ENCODE measurements at regions not wholly inside any gene's neighbourhood (a gene's known extent, or its start where the extent isn't known, plus 50 kb on each side); places are given as distances from the start of the nearest gene placed in this dataset.

- no peak for DNase-seq
These were observed 179.1 kb upstream of the FAT4 start for GRCh38 chr4:125135652-125136051.

DNA sequence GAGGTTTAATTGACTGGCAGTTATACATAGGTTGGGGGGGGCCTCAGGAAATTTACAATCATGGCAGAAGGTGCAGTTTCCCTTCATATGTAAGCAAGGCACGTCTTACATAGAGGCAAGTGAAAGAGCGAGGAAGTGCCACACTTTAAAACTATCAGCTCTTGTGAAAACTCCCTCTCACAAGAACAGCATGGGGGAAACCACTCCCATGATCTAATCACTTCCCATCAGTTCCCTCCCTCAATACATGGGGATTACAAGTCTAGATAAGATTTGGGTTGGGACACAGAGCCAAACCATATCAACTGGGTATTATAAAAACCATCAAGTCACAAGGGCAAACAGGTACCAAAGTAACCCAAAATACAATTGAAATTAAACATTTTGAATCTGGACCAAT is 182.0 kb upstream of the FAT4 start:
- DNase-seq, result no peak

DNA sequence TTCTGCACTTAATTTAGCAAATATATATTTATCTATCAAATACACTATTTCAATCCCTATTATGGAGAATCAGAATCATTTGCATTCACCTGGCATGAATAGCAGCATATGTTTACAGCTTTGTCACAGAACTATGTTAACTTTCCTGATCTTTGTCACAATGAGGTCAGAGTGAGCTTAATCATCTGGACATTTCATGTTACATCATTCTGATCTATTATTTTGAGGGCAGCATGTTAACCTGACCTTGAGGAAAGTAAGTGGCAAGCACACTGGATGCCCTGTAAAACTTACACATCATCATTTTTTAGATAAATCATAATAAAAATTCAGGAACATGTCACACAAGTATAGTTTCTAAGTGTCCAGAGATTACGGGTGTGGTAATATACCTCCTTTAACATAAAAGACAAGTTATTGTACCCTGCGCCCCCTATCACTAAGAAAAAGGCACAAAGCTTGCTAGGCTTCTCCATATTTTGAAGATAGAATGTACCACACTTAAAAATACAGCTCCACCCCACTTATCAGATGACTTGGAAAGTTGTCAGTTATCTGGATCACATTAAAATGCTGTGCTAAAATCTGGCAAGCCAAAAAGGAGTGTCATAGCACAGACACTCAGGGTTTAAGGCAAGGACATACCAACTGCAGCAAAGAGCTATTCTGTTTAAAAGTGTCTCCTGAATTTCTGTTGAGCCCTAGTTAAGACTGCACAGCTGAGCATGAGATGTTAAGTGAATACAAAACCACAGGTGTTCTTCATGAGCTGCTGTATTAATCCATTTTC is 182.7 kb upstream of the FAT4 start:
- DNase-seq, result no peak

GRCh38 chr4:125125276-125125675 is 189.5 kb upstream of the FAT4 start:
- DNase-seq, result no peak

GRCh38 chr4:125123570-125124109 is 191.1 kb upstream of the FAT4 start:
- DNase-seq, result no peak

- DNase-seq, result no peak
These were observed 193.2 kb upstream of the FAT4 start for GRCh38 chr4:125121581-125121980.

- peak; percentile 4 for DNase-seq
These were observed 198.3 kb upstream of the FAT4 start for GRCh38 chr4:125116431-125116830.

DNA sequence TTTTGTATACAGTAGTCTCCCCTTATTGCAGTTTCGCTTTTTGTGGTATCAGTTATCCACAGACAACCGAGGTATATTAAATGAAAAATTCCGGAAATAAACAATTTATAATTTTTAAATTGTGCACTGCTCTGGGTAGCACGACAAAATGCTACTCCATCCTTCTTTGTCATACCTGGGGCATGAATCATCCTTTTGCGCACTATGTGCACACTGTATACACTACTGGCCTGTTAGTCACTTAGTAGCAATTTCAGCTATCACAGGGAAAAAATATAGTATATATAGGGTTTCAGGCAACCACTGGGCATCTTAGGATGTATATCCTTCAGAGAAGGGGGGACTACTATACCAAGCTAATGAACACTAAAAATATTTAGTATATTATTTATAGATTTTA is 198.8 kb upstream of the FAT4 start:
- peak; percentile 74 for DNase-seq

DNA sequence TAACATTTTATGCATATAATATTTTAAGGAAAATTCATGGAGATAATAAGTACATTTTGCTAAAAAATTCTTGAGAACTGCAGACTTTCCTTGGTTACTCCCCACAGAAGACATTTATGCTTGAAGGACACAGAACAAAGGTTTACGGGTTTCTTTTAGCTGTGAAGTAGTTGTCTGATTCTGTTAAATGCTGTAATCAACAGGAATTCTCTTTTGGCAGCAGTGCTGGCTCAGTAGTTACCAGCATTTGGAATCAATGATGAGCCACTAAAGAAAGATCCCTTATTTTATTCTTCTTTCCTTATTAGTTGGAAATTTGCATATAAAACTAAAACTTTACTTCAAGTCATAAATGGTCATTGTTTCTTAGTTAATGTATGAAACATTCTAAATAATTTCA is 199.3 kb upstream of the FAT4 start:
- peak; percentile 3 for DNase-seq

GRCh38 chr4:125112536-125112935 is 202.2 kb upstream of the FAT4 start:
- no peak for DNase-seq

DNA sequence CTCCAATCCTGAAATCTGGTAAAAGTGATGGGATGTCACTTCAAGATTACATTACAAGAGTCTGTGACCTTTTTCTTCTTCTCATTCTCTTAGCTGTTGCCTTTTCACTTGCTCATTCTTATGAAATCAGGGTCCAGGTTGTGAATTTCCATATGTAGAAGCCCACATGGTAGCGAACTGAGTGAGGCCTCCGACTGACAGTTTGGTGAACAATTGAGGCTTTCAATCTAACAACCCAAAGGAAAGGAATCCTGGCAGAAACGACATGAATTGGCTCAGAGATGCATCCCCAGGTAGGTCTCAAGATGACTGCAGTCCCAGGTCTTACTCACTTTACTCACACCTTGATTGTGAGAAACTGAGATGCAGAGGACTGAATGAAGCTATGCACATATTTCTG is 203.4 kb upstream of the FAT4 start:
- DNase-seq, result no peak

- DNase-seq, result no peak
These were observed 209.2 kb upstream of the FAT4 start for GRCh38 chr4:125105561-125105960.

DNA sequence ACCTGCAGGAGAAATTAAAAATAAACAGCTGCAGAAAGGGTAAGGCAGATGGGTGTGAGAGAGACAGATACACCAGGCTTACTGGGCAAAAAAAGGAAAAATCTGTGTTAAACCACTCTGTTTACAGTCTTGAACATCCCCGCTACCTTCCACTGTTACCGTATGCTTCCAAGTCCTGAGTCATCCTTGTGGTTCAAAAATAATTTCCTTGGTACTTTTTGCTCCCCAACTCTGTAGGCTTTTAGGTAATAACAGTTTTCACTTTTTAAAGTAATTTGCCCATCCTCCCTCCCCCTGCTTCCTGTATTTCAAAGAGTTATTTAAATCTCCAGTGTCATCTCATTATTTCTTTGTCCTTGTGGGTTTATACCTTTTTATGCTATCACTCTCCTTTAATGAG is 210.1 kb upstream of the FAT4 start:
- peak; percentile 3 for DNase-seq

DNA sequence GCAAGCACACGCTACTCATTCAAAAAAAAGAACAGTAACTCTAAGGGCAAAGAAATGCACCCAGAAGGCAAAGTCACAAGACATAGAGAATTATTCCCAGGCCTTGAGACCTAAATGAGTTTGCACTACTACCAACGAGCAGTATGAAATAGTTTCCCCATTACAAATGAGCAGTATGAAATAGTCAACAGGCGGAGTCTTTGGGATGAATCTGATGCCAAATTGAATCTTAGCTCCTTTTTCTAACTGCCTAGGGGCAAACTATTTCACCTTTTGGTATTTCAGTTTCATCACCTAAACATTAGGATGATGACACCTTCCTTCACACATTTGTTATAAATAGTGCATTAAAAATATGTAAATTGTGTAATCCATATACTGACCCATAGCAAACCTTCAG is 213.0 kb upstream of the FAT4 start:
- DNase-seq, result peak; percentile 1

DNA sequence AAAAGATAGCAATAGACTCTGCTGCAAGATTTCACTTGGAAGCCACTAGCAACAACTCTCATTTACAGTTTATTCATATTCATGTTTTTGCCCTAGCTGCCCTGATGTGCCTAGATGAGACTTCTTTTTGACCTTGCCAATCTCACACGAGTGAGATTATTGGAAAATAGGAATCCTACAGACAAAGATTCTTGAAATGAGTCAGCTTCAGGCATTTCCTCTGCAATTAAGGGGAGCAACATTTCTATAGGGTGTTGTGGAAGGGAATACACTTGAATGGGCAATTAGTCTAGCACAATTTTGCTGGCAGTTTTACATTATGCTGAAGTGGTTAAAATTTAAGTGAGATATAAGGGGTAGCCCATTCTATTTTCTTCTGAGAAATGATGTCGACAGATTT is 217.0 kb upstream of the FAT4 start:
- peak; percentile 3 for DNase-seq

DNA sequence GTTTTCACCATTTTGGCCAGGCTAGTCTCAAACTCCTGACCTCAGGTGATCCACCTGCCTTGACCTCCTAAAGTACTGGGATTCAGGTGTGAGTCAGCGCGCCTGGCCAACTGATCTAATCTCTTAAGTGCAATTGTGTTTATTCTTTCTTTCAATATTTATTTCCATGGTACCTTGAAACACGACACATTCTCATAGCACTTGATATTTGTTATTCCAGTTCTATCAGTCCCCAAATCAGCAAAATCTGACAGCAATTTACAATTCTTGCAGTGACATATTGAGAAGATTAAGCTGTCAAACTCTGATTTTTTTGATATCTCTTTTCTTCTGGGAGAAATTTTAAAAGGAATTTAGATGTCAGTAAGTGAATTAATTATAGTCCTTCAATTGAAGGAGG is 218.1 kb upstream of the FAT4 start:
- DNase-seq, result no peak

GRCh38 chr4:125091541-125091940 is 223.2 kb upstream of the FAT4 start:
- DNase-seq, result no peak

GRCh38 chr4:125091101-125091500 is 223.7 kb upstream of the FAT4 start:
- no peak for DNase-seq

GRCh38 chr4:125084608-125085007 is 230.1 kb upstream of the FAT4 start:
- DNase-seq, result no peak

GRCh38 chr4:125082729-125083417 is 231.9 kb upstream of the FAT4 start:
- DNase-seq, result no peak

DNA sequence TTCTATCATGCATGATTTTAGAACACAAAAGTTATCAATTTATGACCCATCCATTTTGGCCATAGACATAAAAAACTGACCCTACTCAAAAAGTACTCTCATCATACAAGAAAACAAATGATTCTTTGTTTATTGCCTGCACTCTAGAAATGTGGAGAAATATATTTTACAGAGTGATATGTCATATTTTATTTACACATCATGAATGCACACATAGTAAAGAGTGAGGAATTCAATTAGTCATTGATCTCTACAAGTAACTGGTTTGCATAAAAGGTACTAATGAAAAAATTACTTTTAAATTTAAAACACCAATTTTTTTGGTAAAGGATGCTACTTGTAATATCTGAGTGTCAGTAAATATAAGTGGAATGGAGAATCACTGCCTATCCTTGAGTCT is 242.5 kb upstream of the FAT4 start:
- no peak for DNase-seq

DNA sequence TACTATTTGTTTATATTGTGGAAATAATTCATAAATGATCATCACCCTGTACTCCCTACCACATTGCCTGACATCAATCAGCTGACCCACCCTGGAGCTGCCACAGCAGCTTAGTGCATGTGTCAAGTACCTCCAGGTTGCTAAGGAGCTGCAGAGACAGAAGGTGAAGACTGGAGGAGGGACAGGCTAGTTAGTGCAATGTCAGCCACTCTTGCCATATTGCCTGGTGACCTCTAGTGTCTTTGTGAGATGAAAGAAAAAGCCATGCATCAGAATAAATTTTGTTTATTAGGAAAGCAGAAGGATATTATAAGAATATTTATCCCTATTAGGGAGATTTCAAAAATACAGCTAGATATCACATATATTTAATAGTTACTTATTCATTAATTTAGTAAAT is 243.9 kb upstream of the FAT4 start:
- no peak for DNase-seq

DNA sequence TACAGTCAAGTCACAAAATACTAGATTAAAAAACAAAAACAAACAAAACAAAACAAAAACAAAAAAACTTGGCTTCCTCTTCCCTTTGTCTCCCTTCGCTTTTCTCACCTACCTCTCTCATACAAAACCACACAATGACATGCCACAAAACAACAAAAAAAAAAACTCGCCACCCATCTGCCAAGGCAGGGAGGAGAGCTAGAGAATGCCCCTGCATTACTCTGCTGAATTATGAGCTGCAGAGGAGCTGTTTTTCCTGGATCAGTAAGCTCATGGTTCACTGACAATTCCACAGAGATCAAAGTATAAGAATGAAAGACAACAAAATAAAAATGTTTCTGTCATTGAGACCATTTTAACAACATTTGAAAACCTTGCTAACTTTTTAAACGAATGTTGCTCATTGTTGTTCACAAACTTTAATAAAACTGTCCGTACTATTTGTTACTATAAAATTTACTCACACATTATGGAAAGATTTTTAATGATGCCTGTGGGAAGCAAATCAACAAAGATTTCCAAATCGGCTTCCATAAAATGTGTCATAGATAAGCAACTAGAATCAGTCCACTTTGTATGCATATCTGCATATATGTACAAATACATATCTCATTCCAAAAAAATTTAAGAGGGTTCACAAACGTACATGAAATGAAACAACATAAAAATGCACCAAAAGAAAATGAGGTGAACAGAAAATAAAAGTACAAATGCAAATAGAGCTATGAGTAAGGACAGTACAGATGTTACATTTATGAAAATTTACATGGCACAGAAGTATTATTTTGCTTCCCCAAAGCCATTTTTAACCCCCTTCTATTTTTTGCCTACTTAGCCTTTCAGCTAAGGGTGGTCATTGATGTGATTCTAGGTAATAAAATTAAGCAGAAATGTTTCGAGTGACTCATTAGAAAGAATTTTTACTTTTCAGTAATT is 252.4 kb upstream of the FAT4 start:
- DNase-seq, result no peak

Measured in HCEC 1CT (cell line).